DOHH2 (cell line): ENCODE measurements at regions not wholly inside any gene's neighbourhood (a gene's known extent, or its start where the extent isn't known, plus 50 kb on each side); places are given as distances from the start of the nearest gene placed in this dataset.

Experiments
- EZH2phosphoT487 ChIP-seq: fragments of 200-600 bp; sonication (generic); IDR thresholded peaks from 2 replicates; pipeline ENCODE4 v1.6.1; 2017; ENCODE audit warnings: borderline replicate concordance, mild to moderate bottlenecking, antibody characterized with exemption, low read length, moderate library complexity, mixed read lengths
- TF ChIP-seq, protein P1 (sequence below): fragments of 200-600 bp; sonication (generic); IDR thresholded peaks from one replicate; pipeline ENCODE4 v1.5.1; 2014; ENCODE audit warnings: antibody characterized with exemption, mild to moderate bottlenecking, low read depth, low read length; ENCODE audit not compliant: poor library complexity, severe bottlenecking

DNA sequence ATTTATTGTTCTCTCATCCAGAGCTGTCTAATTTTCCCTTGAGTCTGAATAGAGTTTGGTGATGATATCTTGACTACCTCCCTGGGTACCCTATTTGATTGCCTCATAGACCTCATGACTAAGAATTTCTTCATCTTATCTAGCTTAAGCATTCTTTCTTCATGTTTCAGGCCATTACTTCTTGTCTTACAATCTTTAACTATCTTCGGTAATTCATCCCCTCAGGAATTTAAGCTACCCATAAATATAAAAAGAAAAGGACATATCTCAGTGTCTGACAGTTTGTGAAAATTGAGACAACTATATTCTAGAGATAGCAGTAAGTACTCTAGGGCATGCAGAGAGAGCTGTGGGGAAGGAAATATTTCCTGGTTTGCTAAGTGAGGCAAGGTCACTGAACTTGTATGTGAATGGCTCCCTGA lies 466.1 kb upstream of the GRID2 start:
- TF ChIP-seq, protein P1, sequence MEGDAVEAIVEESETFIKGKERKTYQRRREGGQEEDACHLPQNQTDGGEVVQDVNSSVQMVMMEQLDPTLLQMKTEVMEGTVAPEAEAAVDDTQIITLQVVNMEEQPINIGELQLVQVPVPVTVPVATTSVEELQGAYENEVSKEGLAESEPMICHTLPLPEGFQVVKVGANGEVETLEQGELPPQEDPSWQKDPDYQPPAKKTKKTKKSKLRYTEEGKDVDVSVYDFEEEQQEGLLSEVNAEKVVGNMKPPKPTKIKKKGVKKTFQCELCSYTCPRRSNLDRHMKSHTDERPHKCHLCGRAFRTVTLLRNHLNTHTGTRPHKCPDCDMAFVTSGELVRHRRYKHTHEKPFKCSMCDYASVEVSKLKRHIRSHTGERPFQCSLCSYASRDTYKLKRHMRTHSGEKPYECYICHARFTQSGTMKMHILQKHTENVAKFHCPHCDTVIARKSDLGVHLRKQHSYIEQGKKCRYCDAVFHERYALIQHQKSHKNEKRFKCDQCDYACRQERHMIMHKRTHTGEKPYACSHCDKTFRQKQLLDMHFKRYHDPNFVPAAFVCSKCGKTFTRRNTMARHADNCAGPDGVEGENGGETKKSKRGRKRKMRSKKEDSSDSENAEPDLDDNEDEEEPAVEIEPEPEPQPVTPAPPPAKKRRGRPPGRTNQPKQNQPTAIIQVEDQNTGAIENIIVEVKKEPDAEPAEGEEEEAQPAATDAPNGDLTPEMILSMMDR: no peak
- TF ChIP-seq EZH2phosphoT487: no peak
